GM23338 (cell line): ENCODE measurements at regions not wholly inside any gene's neighbourhood (a gene's known extent, or its start where the extent isn't known, plus 50 kb on each side); places are given as distances from the start of the nearest gene placed in this dataset.

Experiments used
- ATAC-seq: fragments of 200-7000 bp; cut with Tn5 transposase; 3 replicates; pipeline ENCODE4 v1.9.1; 2020
- DNase-seq: peaks from one replicate; pipeline ENCODE4 v3.0.0-alpha.2; 2015; ENCODE audit warnings: low spot score
- H2AFZ ChIP-seq: fragments of 200-600 bp; sonication (generic); 2 replicates; pipeline ENCODE4 v1.8.0; 2016; ENCODE audit warnings: antibody characterized with exemption, mild to moderate bottlenecking, moderate library complexity
- H3F3A ChIP-seq: fragments of 200-600 bp; sonication (generic); replicated peaks from 2 replicates; pipeline ENCODE4 v1.8.0; 2017; ENCODE audit warnings: antibody characterized with exemption, mixed run types, low read depth
- H3K27ac ChIP-seq: fragments of 200-600 bp; sonication (generic); 2 replicates; pipeline ENCODE4 v1.6.1; 2016; ENCODE audit warnings: low read depth
- H3K27me3 ChIP-seq: fragments of 200-600 bp; sonication (generic); 2 replicates; pipeline ENCODE4 v1.8.0; 2016; ENCODE audit warnings: mild to moderate bottlenecking, mixed run types, moderate library complexity; ENCODE audit not compliant: insufficient read depth
- H3K36me3 ChIP-seq: fragments of 200-600 bp; sonication (generic); 2 replicates; pipeline ENCODE4 v1.8.0; 2016; ENCODE audit warnings: mild to moderate bottlenecking; ENCODE audit not compliant: insufficient read depth
- H3K4me1 ChIP-seq: fragments of 200-600 bp; sonication (generic); 2 replicates; pipeline ENCODE4 v1.8.0; 2016; ENCODE audit warnings: mild to moderate bottlenecking, moderate library complexity; ENCODE audit not compliant: insufficient read depth
- H3K4me2 ChIP-seq: fragments of 200-600 bp; sonication (generic); 2 replicates; pipeline ENCODE4 v1.7.1; 2017; ENCODE audit warnings: mixed run types
- H3K4me3 ChIP-seq: fragments of 200-600 bp; sonication (generic); 2 replicates; pipeline ENCODE4 v1.6.1; 2016; ENCODE audit warnings: mixed run types
- H3K79me2 ChIP-seq: fragments of 200-600 bp; sonication (generic); replicated peaks from 2 replicates; pipeline ENCODE4 v1.8.0; 2017; ENCODE audit warnings: mild to moderate bottlenecking; ENCODE audit not compliant: insufficient read depth
- H3K9me2 ChIP-seq: fragments of 200-600 bp; sonication (generic); 2 replicates; pipeline ENCODE4 v1.8.0; 2017; ENCODE audit not compliant: insufficient read depth
- H4K20me1 ChIP-seq: fragments of 200-600 bp; sonication (generic); replicated peaks from 2 replicates; pipeline ENCODE4 v1.8.0; 2017; ENCODE audit warnings: mild to moderate bottlenecking; ENCODE audit not compliant: insufficient read depth
- H3K27ac Mint-ChIP-seq: 2 replicates; pipeline ENCODE4 v1.8.0; 2020; ENCODE audit warnings: inconsistent platforms, mild to moderate bottlenecking, moderate library complexity, mixed read lengths
- H3K27me3 Mint-ChIP-seq: 3 replicates; pipeline ENCODE4 v1.8.0; 2022; ENCODE audit warnings: low read depth, mild to moderate bottlenecking, moderate library complexity, mixed read lengths, inconsistent platforms; ENCODE audit not compliant: insufficient read depth, poor library complexity
- H3K36me3 Mint-ChIP-seq: 3 replicates; pipeline ENCODE4 v1.8.0; 2021; ENCODE audit warnings: low read depth, mild to moderate bottlenecking, inconsistent platforms, moderate library complexity, mixed read lengths
- H3K4me1 Mint-ChIP-seq: 3 replicates; pipeline ENCODE4 v1.8.0; 2020; ENCODE audit warnings: mild to moderate bottlenecking, inconsistent platforms, mixed read lengths
- H3K4me3 Mint-ChIP-seq: 3 replicates; pipeline ENCODE4 v1.8.0; 2021; ENCODE audit warnings: moderate library complexity, mild to moderate bottlenecking, inconsistent platforms, mixed read lengths
- H3K9me3 Mint-ChIP-seq: 3 replicates; pipeline ENCODE4 v1.8.0; 2020; ENCODE audit warnings: moderate library complexity, mild to moderate bottlenecking, inconsistent platforms, mixed read lengths
- CREB1 ChIP-seq: fragments of 250-450 bp; sonication (Bioruptor Pico); IDR thresholded peaks from 2 replicates; pipeline ENCODE4 v1.5.0; 2020; ENCODE audit warnings: low read depth, mild to moderate bottlenecking, moderate library complexity
- CTCF ChIP-seq, 2 experiments: fragments of 200-600 bp in 1 of 2; sonication (generic) in 1 of 2; conservative IDR thresholded peaks; 2 replicates each; pipeline versions ENCODE4 v1.5.1 to v1.6.1; 2016 to 2017; ENCODE audit warnings: antibody characterized with exemption in 2 of 2, low read depth in 2 of 2, mild to moderate bottlenecking in 2 of 2, moderate library complexity in 1 of 2
- ETS1 ChIP-seq: IDR thresholded peaks from 2 replicates; pipeline ENCODE4 v1.6.1; 2016; ENCODE audit warnings: antibody characterized with exemption
- EZH2 ChIP-seq: fragments of 200-600 bp; sonication (generic); IDR thresholded peaks from one replicate; pipeline ENCODE4 v1.8.0; 2017; ENCODE audit warnings: antibody characterized with exemption, mild to moderate bottlenecking, low read depth; ENCODE audit not compliant: unreplicated experiment
- EZH2phosphoT487 ChIP-seq: fragments of 200-600 bp; sonication (generic); IDR thresholded peaks from one replicate; pipeline ENCODE4 v1.8.1; 2018; ENCODE audit warnings: antibody characterized with exemption; ENCODE audit not compliant: unreplicated experiment
- JUNB ChIP-seq: IDR thresholded peaks from one replicate; pipeline ENCODE4 v1.6.1; 2016; ENCODE audit warnings: antibody characterized with exemption; ENCODE audit not compliant: unreplicated experiment
- NANOG ChIP-seq: IDR thresholded peaks from 2 replicates; pipeline ENCODE4 v1.6.1; 2016; ENCODE audit warnings: antibody characterized with exemption, borderline replicate concordance
- POLR2AphosphoS5 ChIP-seq: IDR thresholded peaks from 2 replicates; pipeline ENCODE4 v1.6.1; 2016; ENCODE audit warnings: antibody characterized with exemption, low read depth
- REST ChIP-seq: IDR thresholded peaks from one replicate; pipeline ENCODE4 v1.6.1; 2018; ENCODE audit warnings: antibody characterized with exemption; ENCODE audit not compliant: unreplicated experiment
- STAT1 ChIP-seq: IDR thresholded peaks from one replicate; pipeline ENCODE4 v1.6.1; 2016; ENCODE audit warnings: antibody characterized with exemption; ENCODE audit not compliant: unreplicated experiment
- ZNF114 ChIP-seq: fragments of 250-450 bp; sonication (Bioruptor Pico); IDR thresholded peaks from 2 replicates; pipeline ENCODE4 v1.5.0; 2020; ENCODE audit warnings: mild to moderate bottlenecking, moderate library complexity
- ZNF331 ChIP-seq: fragments of 250-450 bp; sonication (Bioruptor Pico); IDR thresholded peaks from 2 replicates; pipeline ENCODE4 v1.5.0; 2020; ENCODE audit warnings: low read depth, mild to moderate bottlenecking, moderate library complexity
- ZNF462 ChIP-seq: fragments of 250-450 bp; sonication (Bioruptor Pico); IDR thresholded peaks from 2 replicates; pipeline ENCODE4 v1.5.0; 2020; ENCODE audit warnings: mild to moderate bottlenecking, moderate library complexity

- Mint-ChIP-seq H3K27ac (no peak overlapping the region; the same call in 1 of the 2 replicates), H3K4me3 (no peak overlapping the region), H3K9me3 (no peaks in the 10 kb centered on the region), H3K36me3 (no peaks in the 10 kb centered on the region), H3K27me3 (no peaks in the 10 kb centered on the region), H3K4me1 (peaks cover 4% of the 10 kb centered on the region; the same call in 2 of the 3 replicates)
- Histone ChIP-seq H4K20me1 (no peaks in the 10 kb centered on the region), H3K27me3 (no peaks in the 10 kb centered on the region), H3K4me2 (no peak overlapping the region), H3K36me3 (no peaks in the 10 kb centered on the region), H3K27ac (no peak overlapping the region), H3K9me2 (peaks cover 4% of the 10 kb centered on the region; the same call in 1 of the 2 replicates), H3K79me2 (no peaks in the 10 kb centered on the region), H3K4me1 (no peaks in the 10 kb centered on the region), H3F3A (no peaks in the 10 kb centered on the region), H2AFZ (no peak overlapping the region), H3K4me3 (no peak overlapping the region)
- DNase-seq (no peak), ATAC-seq (no peak)
- TF ChIP-seq CREB1 (CRISPR knock-in tag), result no peak
- no peak for TF ChIP-seq ZNF331
- TF ChIP-seq EZH2, result no peak
- TF ChIP-seq NANOG, result no peak
- no peak for TF ChIP-seq JUNB
- no peak for TF ChIP-seq REST
- no peak for TF ChIP-seq EZH2phosphoT487
- TF ChIP-seq ETS1, result no peak
- TF ChIP-seq ZNF114 (CRISPR knock-in tag), result no peak
- TF ChIP-seq STAT1, result no peak
- no peak for TF ChIP-seq ZNF462 (CRISPR knock-in tag)
- TF ChIP-seq CTCF (conservative IDR thresholded peaks at IDR 0.05; ENCODE audit: low read depth in 2 of 2), result no peak
- TF ChIP-seq POLR2AphosphoS5, result no peak
Measured at GRCh38 chr1:97010566-97011264, 289.1 kb downstream of the PTBP2 start.
